ENCODE measurements at regions not wholly inside any gene's neighbourhood (a gene's known extent, or its start where the extent isn't known, plus 50 kb on each side); places are given as distances from the start of the nearest gene placed in this dataset.

- CTCF ChIA-PET = interaction anchor here (0.6 kb wide), 1 partner anchor 158 kb away, joined by 3 read pairs; no protein-coding TSS in a partner anchor
- Histone ChIP-seq H3K27ac (ENCODE audit: low read depth, low read length) (no peak overlapping the region), H3K9me3 (ENCODE audit: control insufficient read depth, insufficient read depth, low read length) (no peaks in the 10 kb centered on the region; the same call in 1 of the 2 replicates), H3K27me3 (ENCODE audit: control insufficient read depth, insufficient read depth, low read length) (no peaks in the 10 kb centered on the region), H3K4me3 (ENCODE audit: low read depth, low read length) (no peak overlapping the region)
- TF ChIP-seq, protein P1, sequence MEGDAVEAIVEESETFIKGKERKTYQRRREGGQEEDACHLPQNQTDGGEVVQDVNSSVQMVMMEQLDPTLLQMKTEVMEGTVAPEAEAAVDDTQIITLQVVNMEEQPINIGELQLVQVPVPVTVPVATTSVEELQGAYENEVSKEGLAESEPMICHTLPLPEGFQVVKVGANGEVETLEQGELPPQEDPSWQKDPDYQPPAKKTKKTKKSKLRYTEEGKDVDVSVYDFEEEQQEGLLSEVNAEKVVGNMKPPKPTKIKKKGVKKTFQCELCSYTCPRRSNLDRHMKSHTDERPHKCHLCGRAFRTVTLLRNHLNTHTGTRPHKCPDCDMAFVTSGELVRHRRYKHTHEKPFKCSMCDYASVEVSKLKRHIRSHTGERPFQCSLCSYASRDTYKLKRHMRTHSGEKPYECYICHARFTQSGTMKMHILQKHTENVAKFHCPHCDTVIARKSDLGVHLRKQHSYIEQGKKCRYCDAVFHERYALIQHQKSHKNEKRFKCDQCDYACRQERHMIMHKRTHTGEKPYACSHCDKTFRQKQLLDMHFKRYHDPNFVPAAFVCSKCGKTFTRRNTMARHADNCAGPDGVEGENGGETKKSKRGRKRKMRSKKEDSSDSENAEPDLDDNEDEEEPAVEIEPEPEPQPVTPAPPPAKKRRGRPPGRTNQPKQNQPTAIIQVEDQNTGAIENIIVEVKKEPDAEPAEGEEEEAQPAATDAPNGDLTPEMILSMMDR (IDR thresholded peaks at IDR 0.05; ENCODE audit: low read depth, low read length) = no peak
- POLR2A ChIA-PET = no interaction called here
- DNase-seq (ENCODE audit: low read depth, low spot score) = no peak
Observed at GRCh38 chr14:38839694-38840365, 263.2 kb downstream of the SEC23A start.

DNA sequence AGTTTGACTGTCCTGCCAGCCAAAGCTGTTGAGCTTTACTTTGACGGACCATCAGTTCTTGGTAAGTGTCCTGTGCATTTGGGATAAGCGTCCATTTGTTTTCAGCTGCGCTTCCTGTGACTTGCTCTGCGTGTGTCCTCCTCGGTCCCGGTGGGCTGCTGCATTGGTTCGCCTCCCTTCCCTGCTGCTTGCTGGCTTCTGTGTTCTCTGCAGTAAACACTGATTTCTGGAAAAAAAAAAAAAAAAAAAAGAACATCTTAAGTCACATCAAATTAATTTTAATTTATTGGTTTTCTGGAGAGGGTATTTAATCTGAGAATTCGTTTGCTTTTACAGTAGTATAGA is 264.1 kb downstream of the SEC23A start:
- ChIA-PET CTCF (no interaction called here), POLR2A (no interaction called here)
- Histone ChIP-seq H3K9me3 (ENCODE audit: control insufficient read depth, insufficient read depth, low read length) (no peaks in the 10 kb centered on the region; the same call in 1 of the 2 replicates), H3K4me3 (ENCODE audit: low read depth, low read length) (no peak overlapping the region), H3K27me3 (ENCODE audit: control insufficient read depth, insufficient read depth, low read length) (no peaks in the 10 kb centered on the region), H3K27ac (ENCODE audit: low read depth, low read length) (no peak overlapping the region)
- no peak for DNase-seq (ENCODE audit: low read depth, low spot score)
- TF ChIP-seq, protein P1 (IDR thresholded peaks at IDR 0.05; ENCODE audit: low read depth, low read length) = no peak

- DNase-seq (ENCODE audit: low read depth, low spot score) = no peak
Observed at GRCh38 chr14:38838049-38838978, 264.7 kb downstream of the SEC23A start.

GRCh38 chr14:38837343-38838048 is 265.5 kb downstream of the SEC23A start:
- Histone ChIP-seq H3K27ac (ENCODE audit: low read depth, low read length) (no peak overlapping the region), H3K4me3 (ENCODE audit: low read depth, low read length) (no peak overlapping the region), H3K27me3 (ENCODE audit: control insufficient read depth, insufficient read depth, low read length) (no peaks in the 10 kb centered on the region), H3K9me3 (ENCODE audit: control insufficient read depth, insufficient read depth, low read length) (no peaks in the 10 kb centered on the region; the same call in 1 of the 2 replicates)
- TF ChIP-seq, protein P1 (IDR thresholded peaks at IDR 0.05; ENCODE audit: low read depth, low read length) = no peak
- CTCF ChIA-PET = no interaction called here
- POLR2A ChIA-PET = no interaction called here
- no peak for DNase-seq (ENCODE audit: low read depth, low spot score)

More at GRCh38 chr14:38838049-38838978, 264.7 kb downstream of the SEC23A start:
- TF ChIP-seq, protein P1 (IDR thresholded peaks at IDR 0.05; ENCODE audit: low read depth, low read length) = no peak
- no peaks in the 10 kb centered on the region; the same call in 1 of the 2 replicates for H3K9me3 ChIP-seq (ENCODE audit: control insufficient read depth, insufficient read depth, low read length)
- no peaks in the 10 kb centered on the region for H3K27me3 ChIP-seq (ENCODE audit: control insufficient read depth, insufficient read depth, low read length)
- H3K4me3 ChIP-seq (ENCODE audit: low read depth, low read length) = no peak overlapping the region
- H3K27ac ChIP-seq (ENCODE audit: low read depth, low read length) = no peak overlapping the region
- ChIA-PET CTCF (no interaction called here), POLR2A (no interaction called here)
